H1 (cell line): ENCODE measurements at regions not wholly inside any gene's neighbourhood (a gene's known extent, or its start where the extent isn't known, plus 50 kb on each side); places are given as distances from the start of the nearest gene placed in this dataset.

Experiments
- CTCF ChIA-PET: fragments of 300-600 bp; sonication (Branson Sonifier 250); formaldehyde crosslinking; loops from one replicate; lab custom pipeline; 2021; ENCODE audit not compliant: partially characterized antibody; lab: Charles Lee
- POLR2A ChIA-PET: fragments of 300-600 bp; sonication (Branson Sonifier 250); formaldehyde crosslinking; loops from one replicate; lab custom pipeline; 2021; ENCODE audit warnings: inconsistent platforms; ENCODE audit not compliant: partially characterized antibody; lab: Charles Lee
- DNase-seq, 2 experiments: peaks; one replicate each; pipeline versions ENCODE4 v3.0.0 to v3.0.0-alpha.2; 2010 to 2022; ENCODE audit warnings: low spot score in 2 of 2, low read depth in 1 of 2, mixed read lengths in 1 of 2
- FAIRE-seq: peaks from 2 replicates; lab custom pipeline; 2011; peaks lifted over from hg19 to GRCh38; lab: Jason Lieb, UNC
- H2AFZ ChIP-seq: 2 replicates; pipeline ENCODE4 v1.8.1; 2012; ENCODE audit warnings: low read length, inconsistent platforms
- H2AK5ac ChIP-seq: 2 replicates; pipeline ENCODE4 v1.6.1; 2013; ENCODE audit warnings: low read depth, low read length
- H2BK120ac ChIP-seq: replicated peaks from 2 replicates; pipeline ENCODE3; 2013; ENCODE audit warnings: low read depth, low read length, inconsistent platforms
- H2BK12ac ChIP-seq: 2 replicates; pipeline ENCODE4 v1.6.1; 2013; ENCODE audit warnings: low read depth, low read length
- H2BK15ac ChIP-seq: 2 replicates; pipeline ENCODE4 v1.6.1; 2013; ENCODE audit warnings: low read length
- H2BK20ac ChIP-seq: 2 replicates; pipeline ENCODE4 v1.6.1; 2013; ENCODE audit warnings: low read length
- H2BK5ac ChIP-seq: 2 replicates; pipeline ENCODE4 v1.6.1; 2013; ENCODE audit warnings: low read depth, low read length
- H3K14ac ChIP-seq: 2 replicates; pipeline ENCODE4 v1.6.1; 2013; ENCODE audit warnings: inconsistent platforms; ENCODE audit not compliant: insufficient read length
- H3K18ac ChIP-seq: 2 replicates; pipeline ENCODE4 v1.6.1; 2013; ENCODE audit warnings: low read length; ENCODE audit errors: extremely low read depth
- H3K23ac ChIP-seq: 2 replicates; pipeline ENCODE4 v1.6.1; 2013; ENCODE audit warnings: inconsistent platforms; ENCODE audit not compliant: insufficient read length
- H3K23me2 ChIP-seq: 2 replicates; pipeline ENCODE4 v1.6.1; 2013; ENCODE audit warnings: low read depth, low read length
- H3K27ac ChIP-seq: 2 replicates; pipeline ENCODE4 v1.6.1; 2011; ENCODE audit warnings: low read depth, low read length, inconsistent platforms
- H3K27me3 ChIP-seq, 4 experiments: replicated peaks in 1 of 4; 1 replicate in 1 of 4; 2 replicates in 3 of 4; pipeline versions ENCODE4 v1.6.1 to v1.8.1; 2011 to 2013; ENCODE audit warnings: low read length in 3 of 4, mild to moderate bottlenecking in 3 of 4, inconsistent platforms in 2 of 4, mixed read lengths in 2 of 4, moderate library complexity in 1 of 4; ENCODE audit not compliant: control insufficient read depth in 3 of 4, insufficient read depth in 3 of 4; ENCODE audit errors: extremely low read depth in 1 of 4
- H3K36me3 ChIP-seq, 4 experiments: 2 replicates each; pipeline versions ENCODE4 v1.6.1 to v1.8.1; 2011 to 2013; ENCODE audit warnings: mild to moderate bottlenecking in 4 of 4, low read length in 3 of 4, moderate library complexity in 2 of 4, control low read depth in 1 of 4, inconsistent platforms in 1 of 4; ENCODE audit not compliant: insufficient read depth in 4 of 4, control insufficient read depth in 2 of 4
- H3K4ac ChIP-seq: replicated peaks from 2 replicates; pipeline ENCODE3; 2013; ENCODE audit warnings: low read length, low read depth, mixed read lengths, inconsistent platforms; ENCODE audit not compliant: insufficient read length
- H3K4me1 ChIP-seq, 4 experiments: replicated peaks in 1 of 4; 1 replicate in 1 of 4; 2 replicates in 3 of 4; pipeline versions ENCODE4 v1.6.1 to v1.8.1; 2011 to 2013; ENCODE audit warnings: low read length in 3 of 4, inconsistent platforms in 2 of 4, mixed read lengths in 1 of 4; ENCODE audit not compliant: insufficient read depth in 4 of 4, control insufficient read depth in 3 of 4
- H3K4me2 ChIP-seq, 2 experiments: 2 replicates each; pipeline versions ENCODE4 v1.6.1 to v1.8.1; 2011 to 2013; ENCODE audit warnings: low read depth in 2 of 2, low read length in 2 of 2, control low read depth in 1 of 2, inconsistent platforms in 1 of 2, mild to moderate bottlenecking in 1 of 2; ENCODE audit not compliant: insufficient read depth in 1 of 2
- H3K4me3 ChIP-seq, 4 experiments: fragments of 200-600, 300-600 bp in 1 of 4; sonication (generic), shearing (Covaris generic), sonication (Bioruptor Twin) in 1 of 4; 2 replicates each; pipeline versions ENCODE4 v1.5.1 to v1.8.1; 2011 to 2016; ENCODE audit warnings: low read length in 4 of 4, low read depth in 3 of 4, control low read depth in 2 of 4, inconsistent platforms in 2 of 4, mild to moderate bottlenecking in 2 of 4, mixed read lengths in 1 of 4, moderate library complexity in 1 of 4; ENCODE audit not compliant: insufficient read depth in 2 of 4; ENCODE audit errors: extremely low read depth in 1 of 4
- H3K56ac ChIP-seq: replicated peaks from 2 replicates; pipeline ENCODE3; 2013; ENCODE audit warnings: low read depth, mild to moderate bottlenecking, mixed read lengths, low read length, inconsistent platforms; ENCODE audit not compliant: insufficient read length
- H3K79me1 ChIP-seq: 2 replicates; pipeline ENCODE4 v1.6.1; 2013; ENCODE audit warnings: low read depth, low read length, control low read depth
- H3K79me2 ChIP-seq, 2 experiments: 2 replicates each; pipeline versions ENCODE4 v1.6.1 to v1.8.1; 2012 to 2013; ENCODE audit warnings: low read length in 2 of 2, mild to moderate bottlenecking in 2 of 2, inconsistent platforms in 1 of 2; ENCODE audit not compliant: insufficient read depth in 2 of 2, control insufficient read depth in 1 of 2
- H3K9ac ChIP-seq, 4 experiments: replicated peaks in 1 of 4; 1 replicate in 1 of 4; 2 replicates in 3 of 4; pipeline versions ENCODE4 v1.6.1 to v1.8.1; 2011 to 2013; ENCODE audit warnings: low read depth in 3 of 4, low read length in 3 of 4, control low read depth in 2 of 4, mild to moderate bottlenecking in 2 of 4, moderate library complexity in 2 of 4, inconsistent platforms in 1 of 4; ENCODE audit errors: extremely low read depth in 1 of 4
- H3K9me3 ChIP-seq, 2 experiments: 2 replicates each; pipeline versions ENCODE4 v1.6.1 to v1.8.1; 2012 to 2013; ENCODE audit warnings: mild to moderate bottlenecking in 2 of 2, moderate library complexity in 2 of 2, control low read depth in 1 of 2, inconsistent platforms in 1 of 2, low read depth in 1 of 2, low read length in 1 of 2, mixed read lengths in 1 of 2; ENCODE audit not compliant: insufficient read depth in 2 of 2
- H4K20me1 ChIP-seq, 2 experiments: replicated peaks in 1 of 2; 2 replicates each; pipeline versions ENCODE3 to v1.8.1; 2011 to 2013; ENCODE audit warnings: inconsistent platforms in 2 of 2, low read length in 2 of 2, mild to moderate bottlenecking in 1 of 2; ENCODE audit not compliant: insufficient read depth in 2 of 2, control insufficient read depth in 1 of 2
- H4K5ac ChIP-seq: 2 replicates; pipeline ENCODE4 v1.6.1; 2013; ENCODE audit warnings: low read length, low read depth, mixed read lengths, inconsistent platforms; ENCODE audit not compliant: insufficient read length
- H4K8ac ChIP-seq: 2 replicates; pipeline ENCODE4 v1.8.0; 2013; ENCODE audit warnings: mild to moderate bottlenecking, moderate library complexity, low read length, inconsistent platforms; ENCODE audit not compliant: insufficient read depth; ENCODE audit errors: extremely low read depth
- H4K91ac ChIP-seq: replicated peaks from 2 replicates; pipeline ENCODE3; 2013; ENCODE audit warnings: low read length, mixed read lengths, inconsistent platforms; ENCODE audit not compliant: insufficient read length
- CEBPB ChIP-seq: IDR thresholded peaks from 2 replicates; pipeline ENCODE4 v1.6.1; 2012; ENCODE audit warnings: low read depth, low read length
- EZH2 ChIP-seq: fragments of 200-600 bp; sonication (generic); IDR thresholded peaks from 2 replicates; pipeline ENCODE4 v1.7.1; 2012; ENCODE audit warnings: low read depth, mild to moderate bottlenecking, moderate library complexity, low read length, inconsistent platforms; ENCODE audit not compliant: severe bottlenecking
- WGBS, 2 experiments: shearing (Covaris generic) in 1 of 2; methylation state at CpG; one replicate each; pipeline versions ENCODE4 v1.1.6 to v1.1.7; 2013 to 2015; ENCODE audit warnings: low lambda C conversion rate in 2 of 2, mixed read lengths in 2 of 2, inconsistent platforms in 1 of 2, low coverage in 1 of 2, missing lambda C conversion rate in 1 of 2; ENCODE audit not compliant: insufficient replicate concordance in 2 of 2, insufficient coverage in 1 of 2, insufficient read length in 1 of 2; ENCODE audit errors: extremely low coverage in 1 of 2, missing lambda C conversion rate in 1 of 2; 5-methylcytosine and 5-hydroxymethylcytosine counted together

GRCh38 chr4:183580370-183580769 is 75.5 kb downstream of the ING2 start:
- Histone ChIP-seq H3K9ac (no peak overlapping the region), H3K56ac (no peak overlapping the region), H3K27me3 (no peaks in the 10 kb centered on the region), H3K79me1 (no peaks in the 10 kb centered on the region), H4K8ac (no peak overlapping the region), H2AK5ac (no peak overlapping the region), H2BK120ac (no peak overlapping the region), H3K4me3 (no peak overlapping the region), H3K14ac (no peak overlapping the region), H3K27ac (no peak overlapping the region), H2AFZ (no peak overlapping the region), H3K4me2 (no peak overlapping the region), H2BK15ac (no peak overlapping the region), H3K23me2 (no peaks in the 10 kb centered on the region), H3K23ac (no peak overlapping the region), H3K18ac (no peak overlapping the region), H3K36me3 (no peaks in the 10 kb centered on the region), H4K91ac (no peak overlapping the region), H3K9me3 (no peaks in the 10 kb centered on the region), H2BK20ac (no peak overlapping the region), H3K4ac (no peak overlapping the region), H3K4me1 (no peaks in the 10 kb centered on the region), H2BK12ac (no peak overlapping the region), H3K79me2 (no peaks in the 10 kb centered on the region), H4K5ac (no peak overlapping the region), H4K20me1 (no peaks in the 10 kb centered on the region), H2BK5ac (no peak overlapping the region)
- ChIA-PET POLR2A (no interaction called here), CTCF (interaction anchor here (1.1 to 1.5 kb wide), 2 partner anchors 9 to 22 kb away, joined by 3 to 4 read pairs; no protein-coding TSS in a partner anchor)
- no peak for FAIRE-seq
- 83% methylated on average over 3 of the region's 3 CpGs; no CpG with 5 or more reads in 1 of the 2 experiments for WGBS, 2 experiments
- no peak for DNase-seq
- no peak for TF ChIP-seq CEBPB
- no peak for TF ChIP-seq EZH2
